WTC11 (cell line): ENCODE measurements at regions not wholly inside any gene's neighbourhood (a gene's known extent, or its start where the extent isn't known, plus 50 kb on each side); places are given as distances from the start of the nearest gene placed in this dataset.

Source experiments
- AFF4 ChIP-seq: sonication (generic); formaldehyde crosslinking; IDR thresholded peaks from 2 replicates; pipeline ENCODE4 v1.8.1; 2023; ENCODE audit warnings: mild to moderate bottlenecking, missing genetic modification reagents, borderline replicate concordance
- CTCF ChIP-seq: fragments of 200-600 bp; IDR thresholded peaks from 2 replicates; pipeline ENCODE4 v1.8.0; 2022; ENCODE audit warnings: antibody characterized with exemption
- ELF4 ChIP-seq: sonication (generic); formaldehyde crosslinking; IDR thresholded peaks from 2 replicates; pipeline ENCODE4 v1.8.1; 2022; ENCODE audit warnings: low read depth, mild to moderate bottlenecking, moderate library complexity, missing genetic modification reagents
- GTF2I ChIP-seq: fragments of 250-450 bp; sonication (Bioruptor Pico); conservative IDR thresholded peaks from 2 replicates; pipeline ENCODE4 v1.4.0; 2021; ENCODE audit warnings: mild to moderate bottlenecking
- JUN ChIP-seq: sonication (generic); formaldehyde crosslinking; IDR thresholded peaks from 2 replicates; pipeline ENCODE4 v1.8.0; 2023; ENCODE audit warnings: mild to moderate bottlenecking, missing genetic modification reagents
- PRRX2 ChIP-seq: fragments of 250-450 bp; sonication (Bioruptor Pico); IDR thresholded peaks from 2 replicates; pipeline ENCODE4 v1.8.0; 2021; ENCODE audit warnings: mild to moderate bottlenecking
- RELA ChIP-seq: sonication (generic); formaldehyde crosslinking; IDR thresholded peaks from 2 replicates; pipeline ENCODE4 v1.8.1; 2022; ENCODE audit warnings: missing genetic modification reagents, mild to moderate bottlenecking, borderline replicate concordance
- TEAD4 ChIP-seq: sonication (generic); formaldehyde crosslinking; IDR thresholded peaks from 2 replicates; pipeline ENCODE4 v1.8.0; 2022; ENCODE audit warnings: mild to moderate bottlenecking, missing genetic modification reagents
- TP53 ChIP-seq: sonication (generic); formaldehyde crosslinking; IDR thresholded peaks from 2 replicates; pipeline ENCODE4 v1.8.1; 2023; ENCODE audit warnings: mild to moderate bottlenecking, missing genetic modification reagents

DNA sequence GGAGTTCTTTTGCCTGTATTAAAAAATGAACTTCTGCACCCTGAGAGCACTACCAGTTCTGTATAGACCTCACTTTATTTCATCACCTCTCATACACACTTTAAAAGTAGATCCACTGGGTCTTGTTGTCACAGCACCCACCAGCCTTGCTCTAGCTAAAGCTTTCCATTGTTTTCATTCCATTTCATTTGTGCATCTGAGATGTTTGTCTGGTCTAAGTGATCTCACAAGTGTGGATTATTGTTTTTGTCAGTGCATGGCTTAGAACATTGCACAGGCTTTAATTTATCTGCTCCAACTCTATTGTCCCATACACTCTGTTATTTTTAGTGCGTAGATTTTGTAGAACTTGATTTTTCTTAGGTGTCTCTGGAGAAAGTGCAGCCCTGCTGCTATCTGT is 1157.5 kb upstream of the PABPC4L start:
- TF ChIP-seq CTCF, result no peak
- TF ChIP-seq PRRX2 (CRISPR knock-in tag), result no peak
- no peak for TF ChIP-seq TP53
- no peak for TF ChIP-seq GTF2I
- TF ChIP-seq AFF4, result no peak
- TF ChIP-seq JUN (CRISPR knock-in tag), result no peak
- no peak for TF ChIP-seq RELA
- TF ChIP-seq TEAD4 (CRISPR knock-in tag), result no peak
- no peak for TF ChIP-seq ELF4 (CRISPR knock-in tag)
